Chondrocyte (in vitro differentiated cells): ENCODE measurements at regions not wholly inside any gene's neighbourhood (a gene's known extent, or its start where the extent isn't known, plus 50 kb on each side); places are given as distances from the start of the nearest gene placed in this dataset.

Experiments used
- DNase-seq: peaks from one replicate; pipeline ENCODE4 v3.0.0; 2021; ENCODE audit warnings: mixed read lengths, low spot score
- H3K27ac Mint-ChIP-seq: one replicate; pipeline ENCODE4 v1.8.0; 2021; ENCODE audit warnings: mild to moderate bottlenecking, moderate library complexity, mixed read lengths; ENCODE audit not compliant: unreplicated experiment
- H3K27me3 Mint-ChIP-seq: 2 replicates; pipeline ENCODE4 v1.8.0; 2021; ENCODE audit warnings: low read depth, mixed read lengths
- H3K36me3 Mint-ChIP-seq: 2 replicates; pipeline ENCODE4 v1.8.0; 2021; ENCODE audit warnings: low read depth, mixed read lengths
- H3K4me1 Mint-ChIP-seq: 2 replicates; pipeline ENCODE4 v1.8.0; 2021; ENCODE audit warnings: low read depth, mild to moderate bottlenecking, mixed read lengths
- H3K4me3 Mint-ChIP-seq: one replicate; pipeline ENCODE4 v1.8.0; 2021; ENCODE audit warnings: mild to moderate bottlenecking, moderate library complexity, mixed read lengths; ENCODE audit not compliant: unreplicated experiment
- H3K9me3 Mint-ChIP-seq: 2 replicates; pipeline ENCODE4 v1.8.0; 2021; ENCODE audit warnings: low read depth, mixed read lengths
- CTCF ChIP-seq: fragments of 200-600 bp; sonication (generic); IDR thresholded peaks from 2 replicates; pipeline ENCODE4 v1.5.0; 2021; ENCODE audit warnings: antibody characterized with exemption, mild to moderate bottlenecking, moderate library complexity

GRCh38 chr2:16581241-16581640 is 84.4 kb downstream of the CYRIA start:
- Mint-ChIP-seq H3K4me3 (no peak overlapping the region), H3K27me3 (no peaks in the 10 kb centered on the region), H3K36me3 (no peaks in the 10 kb centered on the region), H3K9me3 (no peaks in the 10 kb centered on the region), H3K4me1 (no peaks in the 10 kb centered on the region), H3K27ac (no peak overlapping the region)
- TF ChIP-seq CTCF, result no peak
- no peak for DNase-seq

GRCh38 chr2:16578081-16578480 is 87.6 kb downstream of the CYRIA start:
- Mint-ChIP-seq H3K9me3 (no peaks in the 10 kb centered on the region), H3K36me3 (no peaks in the 10 kb centered on the region), H3K4me1 (no peaks in the 10 kb centered on the region), H3K4me3 (no peak overlapping the region), H3K27me3 (peaks cover 1% of the 10 kb centered on the region), H3K27ac (no peak overlapping the region)
- DNase-seq, result no peak
- no peak for TF ChIP-seq CTCF

- TF ChIP-seq CTCF, result no peak
- no peak for DNase-seq
These were observed 95.1 kb downstream of the CYRIA start for GRCh38 chr2:16570516-16570915.

GRCh38 chr2:16568998-16569784 is 96.4 kb downstream of the CYRIA start:
- Mint-ChIP-seq H3K9me3 (no peaks in the 10 kb centered on the region), H3K27me3 (peaks cover 5% of the 10 kb centered on the region), H3K36me3 (no peaks in the 10 kb centered on the region), H3K4me1 (no peaks in the 10 kb centered on the region), H3K27ac (no peak overlapping the region), H3K4me3 (no peak overlapping the region)
- no peak for DNase-seq
- no peak for TF ChIP-seq CTCF

More at GRCh38 chr2:16570516-16570915, 95.1 kb downstream of the CYRIA start:
- Mint-ChIP-seq H3K9me3 (no peaks in the 10 kb centered on the region), H3K4me3 (no peak overlapping the region), H3K27ac (no peak overlapping the region), H3K27me3 (peaks cover 5% of the 10 kb centered on the region), H3K36me3 (no peaks in the 10 kb centered on the region), H3K4me1 (no peaks in the 10 kb centered on the region)

- TF ChIP-seq CTCF, result no peak
- no peaks in the 10 kb centered on the region for H3K9me3 Mint-ChIP-seq
- H3K4me3 Mint-ChIP-seq, result no peak overlapping the region
- no peaks in the 10 kb centered on the region for H3K27me3 Mint-ChIP-seq
- H3K36me3 Mint-ChIP-seq, result no peaks in the 10 kb centered on the region
- no peak overlapping the region for H3K27ac Mint-ChIP-seq
- DNase-seq, result no peak
- H3K4me1 Mint-ChIP-seq, result no peaks in the 10 kb centered on the region
These were observed 98.9 kb downstream of the CYRIA start for GRCh38 chr2:16566701-16567100.
